B cell (primary cell): ENCODE measurements at regions not wholly inside any gene's neighbourhood (a gene's known extent, or its start where the extent isn't known, plus 50 kb on each side); places are given as distances from the start of the nearest gene placed in this dataset.

ENCODE experiments used
- ATAC-seq: fragments of 200-7000 bp; cut with Tn5 transposase; one replicate; pipeline ENCODE4 v1.10.0; 2021; ENCODE audit warnings: low read depth, mild to moderate bottlenecking, moderate number of reproducible peaks, moderate library complexity
- CTCF ChIA-PET: fragments of 350-600 bp; sonication (Branson Sonifier 250); formaldehyde crosslinking; loops from one replicate; lab custom pipeline; 2021; ENCODE audit warnings: antibody characterized with exemption, inconsistent platforms; lab: Charles Lee
- POLR2A ChIA-PET: fragments of 350-600 bp; sonication (Branson Sonifier 250); formaldehyde crosslinking; loops from one replicate; lab custom pipeline; 2021; ENCODE audit warnings: antibody characterized with exemption; lab: Charles Lee
- DNase-seq: peaks from one replicate; pipeline ENCODE4 v3.0.0; 2013
- H2AFZ ChIP-seq: 2 replicates; pipeline ENCODE4 v1.6.1; 2012; ENCODE audit warnings: mild to moderate bottlenecking, low read depth, low read length; ENCODE audit not compliant: insufficient read depth, poor library complexity, severe bottlenecking
- H3K27ac ChIP-seq, 2 donors: 1 replicate in 1 of 2; 2 replicates in 1 of 2; pipeline ENCODE4 v1.5.1; 2012 to 2013; ENCODE audit warnings: low read length in 2 of 2, mild to moderate bottlenecking in 2 of 2, moderate library complexity in 1 of 2
- H3K27me3 ChIP-seq, 4 experiments: fragments of 200-600 bp in 1 of 4; sonication (generic) in 1 of 4; replicated peaks in 1 of 4; 1 replicate in 2 of 4; 2 replicates in 2 of 4; pipeline versions ENCODE4 v1.6.1 to v1.7.0; 2013 to 2016; ENCODE audit warnings: low read length in 3 of 4, mild to moderate bottlenecking in 2 of 4, mixed read lengths in 1 of 4, moderate library complexity in 1 of 4; ENCODE audit not compliant: insufficient read depth in 4 of 4, control insufficient read depth in 3 of 4; ENCODE audit errors: control extremely low read depth in 1 of 4
- H3K36me3 ChIP-seq, 2 experiments: replicated peaks in 1 of 2; 1 replicate in 1 of 2; 2 replicates in 1 of 2; pipeline versions ENCODE4 v1.6.1 to v1.7.1; 2013; ENCODE audit warnings: low read length in 1 of 2; ENCODE audit not compliant: insufficient read depth in 2 of 2, control insufficient read depth in 1 of 2; ENCODE audit errors: control extremely low read depth in 1 of 2, extremely low read depth in 1 of 2
- H3K4me1 ChIP-seq, 2 donors: fragments of 200-600 bp in 1 of 2; sonication (generic) in 1 of 2; 1 replicate in 1 of 2; 2 replicates in 1 of 2; pipeline versions ENCODE4 v1.5.1 to v1.6.1; 2013 to 2017; ENCODE audit warnings: low read length in 2 of 2; ENCODE audit not compliant: control insufficient read depth in 2 of 2, insufficient read depth in 2 of 2
- H3K4me2 ChIP-seq: replicated peaks from 2 replicates; pipeline ENCODE3; 2012; ENCODE audit warnings: mild to moderate bottlenecking, low read depth, low read length; ENCODE audit not compliant: poor library complexity, severe bottlenecking
- H3K4me3 ChIP-seq, 5 experiments: fragments of 200-600 bp in 1 of 5; sonication (generic) in 1 of 5; 1 replicate in 3 of 5; 2 replicates in 2 of 5; pipeline versions ENCODE4 v1.5.1 to v1.7.0; 2011 to 2016; ENCODE audit warnings: low read length in 4 of 5, mild to moderate bottlenecking in 4 of 5, low read depth in 2 of 5, control low read depth in 1 of 5, moderate library complexity in 1 of 5; ENCODE audit not compliant: insufficient read depth in 1 of 5; ENCODE audit errors: control extremely low read depth in 1 of 5, extremely low read depth in 1 of 5
- H3K79me2 ChIP-seq: fragments of 200-600 bp; sonication (generic); one replicate; pipeline ENCODE4 v1.6.0; 2016; ENCODE audit warnings: low read length; ENCODE audit not compliant: control insufficient read depth, insufficient read depth
- H3K9ac ChIP-seq: fragments of 200-600 bp; sonication (generic); 2 replicates; pipeline ENCODE4 v1.6.1; 2017; ENCODE audit warnings: mild to moderate bottlenecking, low read length, moderate library complexity
- H3K9me3 ChIP-seq, 3 donors: one replicate each; pipeline versions ENCODE4 v1.6.1 to v1.7.1; 2013; ENCODE audit warnings: low read length in 2 of 3; ENCODE audit not compliant: control insufficient read depth in 2 of 3, insufficient read depth in 1 of 3; ENCODE audit errors: control extremely low read depth in 1 of 3
- H4K20me1 ChIP-seq: 2 replicates; pipeline ENCODE4 v1.6.0; 2012; ENCODE audit warnings: mild to moderate bottlenecking, low read length; ENCODE audit not compliant: insufficient read depth, control insufficient read depth, poor library complexity, severe bottlenecking
- H3K27ac Mint-ChIP-seq: one replicate; pipeline ENCODE4 v1.8.0; 2021; ENCODE audit warnings: mixed read lengths
- H3K27me3 Mint-ChIP-seq: one replicate; pipeline ENCODE4 v1.8.0; 2021; ENCODE audit warnings: mixed read lengths
- H3K4me1 Mint-ChIP-seq: one replicate; pipeline ENCODE4 v1.8.0; 2021; ENCODE audit warnings: mixed read lengths
- H3K4me3 Mint-ChIP-seq: one replicate; pipeline ENCODE4 v1.8.0; 2021; ENCODE audit warnings: mixed read lengths
- H3K9me3 Mint-ChIP-seq: one replicate; pipeline ENCODE4 v1.8.0; 2022; ENCODE audit warnings: mixed read lengths; ENCODE audit not compliant: insufficient read depth
- EZH2 ChIP-seq: IDR thresholded peaks from 2 replicates; pipeline ENCODE4 v1.6.1; 2012; ENCODE audit warnings: borderline replicate concordance, low read depth, mild to moderate bottlenecking, moderate library complexity, low read length; ENCODE audit not compliant: insufficient read depth, poor library complexity, severe bottlenecking
- WGBS: methylation state at CpG from one replicate; pipeline ENCODE4 v1.1.5; 2013; ENCODE audit warnings: missing lambda C conversion rate; ENCODE audit not compliant: insufficient coverage; 5-methylcytosine and 5-hydroxymethylcytosine counted together
- intact Hi-C: fragments of 100-400 bp; cut with micrococcal nuclease; formaldehyde crosslinking; loops from one replicate; pipeline ENCODE4 v1.10.0; 2022
- TF ChIP-seq, protein P1 (sequence below): fragments of 200-600 bp; IDR thresholded peaks from one replicate; pipeline ENCODE4 v1.8.0; 2022; ENCODE audit warnings: antibody characterized with exemption, mild to moderate bottlenecking

DNA sequence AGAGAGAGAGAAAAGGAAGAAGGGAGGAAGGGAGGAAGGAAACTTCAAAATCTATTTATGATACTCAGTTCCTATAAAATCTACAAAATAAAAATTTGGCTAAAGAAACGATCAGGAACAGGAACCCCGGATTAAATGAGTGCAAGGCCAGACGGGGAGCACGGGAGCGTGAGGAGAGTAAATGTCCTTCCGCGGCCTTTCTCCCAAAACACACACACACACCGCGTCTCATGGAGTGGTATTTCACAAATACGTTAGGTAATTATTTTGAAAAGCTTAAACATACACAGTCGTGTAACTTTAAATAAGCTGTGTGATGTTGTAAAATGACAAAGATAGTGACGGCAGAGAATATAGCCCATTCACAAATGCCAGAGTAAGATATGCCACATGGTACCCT lies 125.7 kb upstream of the AFDN start:
- Mint-ChIP-seq H3K4me1 (peaks cover 29% of the 10 kb centered on the region), H3K4me3 (peak overlapping the region; percentile 90), H3K27me3 (peaks cover 6% of the 10 kb centered on the region), H3K27ac (no peak overlapping the region), H3K9me3 (no peaks in the 10 kb centered on the region)
- WGBS = 100% methylated on average over 5 of the region's 12 CpGs
- intact Hi-C loops = no loop called here
- no peak for DNase-seq
- Histone ChIP-seq H3K9ac (no peak overlapping the region), H4K20me1 (no peaks in the 10 kb centered on the region), H3K79me2 (no peaks in the 10 kb centered on the region), H3K4me1 (peaks cover 21 to 24% of the 10 kb centered on the region in 2 donors), H3K4me3 (no peak overlapping the region), H3K36me3 (no peaks in the 10 kb centered on the region), H2AFZ (no peak overlapping the region), H3K27ac (no peak overlapping the region), H3K27me3 (peaks cover 0 to 28% (median 9%) of the 10 kb centered on the region in 4 experiments), H3K9me3 (peaks cover 0 to 4% (median 0%) of the 10 kb centered on the region in 3 donors), H3K4me2 (no peak overlapping the region)
- ChIA-PET CTCF (no interaction called here), POLR2A (no interaction called here)
- TF ChIP-seq, protein P1, sequence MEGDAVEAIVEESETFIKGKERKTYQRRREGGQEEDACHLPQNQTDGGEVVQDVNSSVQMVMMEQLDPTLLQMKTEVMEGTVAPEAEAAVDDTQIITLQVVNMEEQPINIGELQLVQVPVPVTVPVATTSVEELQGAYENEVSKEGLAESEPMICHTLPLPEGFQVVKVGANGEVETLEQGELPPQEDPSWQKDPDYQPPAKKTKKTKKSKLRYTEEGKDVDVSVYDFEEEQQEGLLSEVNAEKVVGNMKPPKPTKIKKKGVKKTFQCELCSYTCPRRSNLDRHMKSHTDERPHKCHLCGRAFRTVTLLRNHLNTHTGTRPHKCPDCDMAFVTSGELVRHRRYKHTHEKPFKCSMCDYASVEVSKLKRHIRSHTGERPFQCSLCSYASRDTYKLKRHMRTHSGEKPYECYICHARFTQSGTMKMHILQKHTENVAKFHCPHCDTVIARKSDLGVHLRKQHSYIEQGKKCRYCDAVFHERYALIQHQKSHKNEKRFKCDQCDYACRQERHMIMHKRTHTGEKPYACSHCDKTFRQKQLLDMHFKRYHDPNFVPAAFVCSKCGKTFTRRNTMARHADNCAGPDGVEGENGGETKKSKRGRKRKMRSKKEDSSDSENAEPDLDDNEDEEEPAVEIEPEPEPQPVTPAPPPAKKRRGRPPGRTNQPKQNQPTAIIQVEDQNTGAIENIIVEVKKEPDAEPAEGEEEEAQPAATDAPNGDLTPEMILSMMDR = no peak
- no peak for TF ChIP-seq EZH2
- no peak for ATAC-seq

DNA sequence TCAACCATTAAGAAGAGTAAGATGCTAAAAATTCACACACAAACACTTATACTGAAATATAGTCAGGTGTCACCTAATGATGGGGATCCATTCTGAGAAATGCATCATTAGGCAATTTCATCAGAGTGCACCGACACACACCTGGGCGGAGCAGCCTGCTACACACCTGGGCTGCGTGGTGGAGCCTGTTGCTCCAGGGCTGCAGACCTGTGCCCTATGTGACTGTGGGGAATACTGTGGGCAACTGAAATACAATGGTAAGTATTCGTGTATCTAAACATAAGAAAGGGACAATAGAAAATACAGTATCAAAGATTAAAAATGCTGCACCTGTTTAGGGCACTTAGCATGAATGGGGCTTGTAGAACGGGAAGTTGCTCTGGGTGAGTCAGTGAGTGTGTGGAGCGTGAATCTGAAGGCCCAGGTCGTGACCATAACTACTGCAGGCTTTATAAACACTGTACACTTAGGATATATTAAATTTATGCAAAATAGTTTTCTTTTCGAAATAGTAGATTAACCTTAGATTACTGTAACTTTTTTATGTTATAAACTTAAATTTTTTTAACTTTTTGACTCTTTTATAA lies 124.4 kb upstream of the AFDN start:
- TF ChIP-seq, protein P1 = no peak
- no peak for TF ChIP-seq EZH2
- CTCF ChIA-PET = no interaction called here
- no peak overlapping the region for H3K4me3 Mint-ChIP-seq
- Histone ChIP-seq H3K4me2 (no peak overlapping the region), H3K9me3 (peaks cover 0 to 4% (median 0%) of the 10 kb centered on the region in 3 donors), H2AFZ (no peak overlapping the region), H3K9ac (no peak overlapping the region), H3K36me3 (no peaks in the 10 kb centered on the region), H3K27me3 (peaks cover 0 to 39% (median 15%) of the 10 kb centered on the region in 4 experiments), H4K20me1 (no peaks in the 10 kb centered on the region), H3K4me3 (no peak overlapping the region), H3K79me2 (no peaks in the 10 kb centered on the region), H3K4me1 (peaks cover 28 to 30% of the 10 kb centered on the region in 2 donors), H3K27ac (no peak overlapping the region)
- peaks cover 35% of the 10 kb centered on the region for H3K4me1 Mint-ChIP-seq
- peaks cover 12% of the 10 kb centered on the region for H3K27me3 Mint-ChIP-seq
- ATAC-seq = peak; percentile 34
- WGBS = 60% methylated on average over 2 of the region's 8 CpGs
- intact Hi-C loops = no loop called here
- POLR2A ChIA-PET = no interaction called here
- H3K27ac Mint-ChIP-seq = no peak overlapping the region
- no peaks in the 10 kb centered on the region for H3K9me3 Mint-ChIP-seq
- DNase-seq = no peak
